Fibroblast of the conjunctiva (primary cell): ENCODE measurements at regions not wholly inside any gene's neighbourhood (a gene's known extent, or its start where the extent isn't known, plus 50 kb on each side); places are given as distances from the start of the nearest gene placed in this dataset.

Source experiments
- DNase-seq: peaks from one replicate; pipeline ENCODE4 v3.0.0-alpha.2; 2010; ENCODE audit warnings: low read depth

- DNase-seq, result no peak
These were observed 1605.3 kb downstream of the BRINP3 start for GRCh38 chr1:188872376-188872775.

- no peak for DNase-seq
These were observed 1600.0 kb downstream of the BRINP3 start for GRCh38 chr1:188877668-188878067.

GRCh38 chr1:188888386-188888785 is 1589.3 kb downstream of the BRINP3 start:
- DNase-seq, result no peak

- no peak for DNase-seq
These were observed 1588.5 kb downstream of the BRINP3 start for GRCh38 chr1:188889166-188889565.

DNA sequence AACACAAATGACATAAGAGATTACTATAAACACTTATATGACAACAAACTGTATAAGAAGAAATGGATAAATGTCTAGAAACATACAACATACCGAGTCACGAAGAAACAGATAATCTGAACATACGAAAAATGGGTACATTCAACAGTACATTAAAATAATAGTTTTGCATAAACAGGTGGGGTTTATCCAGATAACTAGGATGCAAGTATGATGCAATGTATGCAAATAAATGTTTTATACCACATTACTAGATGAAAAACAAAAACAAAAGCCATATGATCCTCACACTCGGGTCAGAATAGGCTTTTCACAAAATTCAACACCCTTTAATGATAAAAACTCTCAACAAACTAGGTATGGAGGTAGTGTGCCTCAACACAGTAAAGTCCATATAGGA is 1585.7 kb downstream of the BRINP3 start:
- DNase-seq, result no peak

DNA sequence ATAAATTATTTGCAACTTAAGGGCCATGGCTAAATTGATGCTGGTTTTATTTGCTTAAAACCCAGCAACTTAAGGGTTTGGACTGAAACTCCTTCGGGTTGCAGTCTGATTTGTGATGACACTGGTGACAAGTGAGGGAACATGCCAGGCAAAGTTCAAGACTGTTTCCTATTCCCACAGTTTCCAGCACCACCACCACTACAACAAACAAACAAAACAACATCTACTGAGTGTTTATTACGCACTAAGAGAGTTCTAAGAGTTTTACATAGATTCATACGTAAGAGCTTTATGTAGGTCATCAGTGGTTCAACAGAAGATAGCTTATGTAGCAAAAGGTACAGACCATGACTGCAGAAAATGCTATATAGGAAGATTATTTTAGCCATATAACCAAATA is 1582.1 kb downstream of the BRINP3 start:
- DNase-seq, result no peak

- DNase-seq, result no peak
These were observed 1574.4 kb downstream of the BRINP3 start for GRCh38 chr1:188903241-188903640.

DNA sequence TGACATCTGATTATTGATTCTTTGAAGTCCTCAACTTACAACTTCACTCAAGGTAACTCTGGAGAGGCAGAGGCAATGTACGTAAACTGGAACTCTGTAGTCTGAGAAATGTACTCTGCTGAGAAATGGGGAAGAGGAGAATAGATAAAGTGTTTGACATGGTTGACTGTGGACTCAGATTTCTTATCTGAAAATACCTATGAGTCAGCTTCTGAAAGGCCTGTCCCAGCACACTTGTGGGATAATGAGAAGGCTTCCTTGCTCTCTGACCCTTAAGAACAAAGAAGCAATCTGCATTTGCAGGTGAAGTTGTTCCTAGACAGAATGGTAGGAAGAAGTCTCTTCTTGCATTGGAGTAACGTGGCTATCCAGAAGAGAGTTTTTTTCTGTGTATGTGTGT is 1573.5 kb downstream of the BRINP3 start:
- DNase-seq, result no peak

GRCh38 chr1:188906921-188907641 is 1570.6 kb downstream of the BRINP3 start:
- DNase-seq, result no peak

DNA sequence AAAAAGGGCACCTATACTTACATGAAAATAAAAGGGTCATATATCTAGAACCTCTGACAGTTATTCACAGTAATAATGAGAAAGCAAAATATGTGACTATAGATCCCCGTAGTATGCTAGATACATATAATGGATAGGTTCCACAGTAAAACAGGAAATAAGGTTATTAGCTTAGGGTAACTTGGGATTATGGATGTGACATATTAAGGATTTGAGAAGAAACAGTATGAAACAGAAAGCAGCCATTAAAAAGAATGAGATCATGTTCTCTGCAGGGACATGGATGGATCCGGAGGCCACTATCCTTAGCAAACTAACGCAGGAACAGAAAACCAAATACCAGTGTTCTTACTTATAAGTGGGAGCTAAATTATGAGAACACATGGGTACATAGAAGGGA is 1547.3 kb downstream of the BRINP3 start:
- no peak for DNase-seq

GRCh38 chr1:188931506-188931905 is 1546.2 kb downstream of the BRINP3 start:
- no peak for DNase-seq

- DNase-seq, result no peak
These were observed 1539.6 kb downstream of the BRINP3 start for GRCh38 chr1:188937965-188938551.

DNA sequence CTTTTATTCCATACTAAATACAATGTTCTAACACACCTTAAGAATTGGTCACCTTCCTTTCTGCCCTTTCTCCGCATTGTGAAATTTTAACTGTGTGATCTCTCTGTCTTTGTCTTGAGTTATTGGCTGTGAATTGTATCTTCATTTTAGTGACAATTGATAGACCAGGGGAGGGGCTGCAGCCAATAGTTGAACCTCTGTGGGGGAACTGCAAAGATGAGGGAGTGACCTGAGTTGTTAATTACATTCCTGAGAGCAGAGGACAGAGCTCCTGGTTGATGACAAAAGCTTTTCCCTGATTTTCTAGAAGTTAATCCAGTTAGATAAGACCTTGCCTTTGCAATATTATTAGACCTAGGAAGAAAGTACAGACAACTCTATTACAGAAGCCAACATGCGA is 1535.7 kb downstream of the BRINP3 start:
- DNase-seq, result no peak

DNA sequence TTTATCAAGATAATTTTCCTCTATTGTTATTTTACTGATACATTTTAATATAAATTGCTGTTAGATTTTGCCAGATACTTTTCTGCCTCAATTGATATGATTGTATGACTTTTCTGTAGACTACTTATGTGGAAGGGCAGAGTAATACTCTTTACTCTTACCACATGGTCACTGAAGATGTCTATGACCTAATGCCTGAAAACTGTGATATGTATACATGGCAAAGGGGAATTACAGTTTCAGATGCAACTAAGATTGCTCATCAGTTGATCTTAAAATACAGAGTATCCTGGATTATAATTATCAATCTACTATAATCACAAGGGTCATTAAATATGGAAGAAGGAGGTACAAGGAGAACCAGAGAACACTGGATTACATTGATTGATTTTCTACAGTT is 1528.0 kb downstream of the BRINP3 start:
- no peak for DNase-seq

- no peak for DNase-seq
These were observed 1519.1 kb downstream of the BRINP3 start for GRCh38 chr1:188958461-188959115.

- DNase-seq, result no peak
These were observed 1490.8 kb downstream of the BRINP3 start for GRCh38 chr1:188986745-188987417.

- no peak for DNase-seq
These were observed 1489.1 kb downstream of the BRINP3 start for GRCh38 chr1:188988589-188988988.

GRCh38 chr1:188991221-188991930 is 1486.3 kb downstream of the BRINP3 start:
- DNase-seq, result no peak

DNA sequence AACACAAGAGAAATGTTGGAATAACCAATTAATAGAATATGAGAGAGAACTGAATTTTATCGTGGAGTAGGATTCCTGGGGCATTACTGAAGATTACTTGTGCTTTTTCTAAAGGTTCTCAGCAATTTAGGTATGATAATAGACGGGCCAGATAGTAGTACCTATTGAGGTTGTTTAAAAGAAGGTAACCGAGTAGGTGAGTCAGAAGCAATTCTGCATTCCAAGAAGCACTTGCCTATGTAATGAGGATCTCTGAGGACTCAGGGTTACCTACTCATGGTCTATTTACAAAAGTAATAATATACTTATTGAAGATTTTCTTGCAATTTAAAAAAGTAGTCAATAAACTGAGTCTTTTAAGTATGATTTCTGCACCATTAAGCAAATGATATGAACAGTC is 1469.8 kb downstream of the BRINP3 start:
- DNase-seq, result no peak

GRCh38 chr1:189021577-189021976 is 1456.1 kb downstream of the BRINP3 start:
- no peak for DNase-seq

GRCh38 chr1:189022015-189022414 is 1455.6 kb downstream of the BRINP3 start:
- DNase-seq, result no peak

DNA sequence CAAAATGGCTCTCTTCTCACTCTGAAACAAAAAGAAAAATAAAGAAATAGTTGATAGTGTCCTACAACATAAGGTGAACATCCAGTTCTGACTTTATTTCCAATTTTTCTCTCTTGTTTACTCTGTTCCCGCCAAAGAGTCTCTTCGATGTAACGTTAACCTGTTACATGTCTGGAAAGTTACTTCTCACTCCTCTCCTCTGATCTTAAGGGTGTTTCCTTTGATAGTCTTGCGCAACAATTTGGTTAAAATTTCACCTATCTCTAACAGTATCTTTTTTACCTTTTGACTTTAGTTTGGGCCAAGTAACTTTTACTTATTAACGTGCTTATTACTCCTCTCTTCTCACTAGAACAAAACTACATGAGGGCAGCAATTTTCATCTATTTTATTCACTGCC is 1450.2 kb downstream of the BRINP3 start:
- no peak for DNase-seq
